NOMO-1 treated with dmso at 0.1 percent for 144 hours (cell line): ENCODE measurements at regions not wholly inside any gene's neighbourhood (a gene's known extent, or its start where the extent isn't known, plus 50 kb on each side); places are given as distances from the start of the nearest gene placed in this dataset.

Experiments
- DNase-seq: peaks from one replicate; lab custom pipeline; 2025; ENCODE audit not compliant: unreplicated experiment; lab: John Stamatoyannopoulos, UW

GRCh38 chr13:97134364-97135095 is 87.6 kb upstream of the MBNL2 start:
- no peak for DNase-seq

DNA sequence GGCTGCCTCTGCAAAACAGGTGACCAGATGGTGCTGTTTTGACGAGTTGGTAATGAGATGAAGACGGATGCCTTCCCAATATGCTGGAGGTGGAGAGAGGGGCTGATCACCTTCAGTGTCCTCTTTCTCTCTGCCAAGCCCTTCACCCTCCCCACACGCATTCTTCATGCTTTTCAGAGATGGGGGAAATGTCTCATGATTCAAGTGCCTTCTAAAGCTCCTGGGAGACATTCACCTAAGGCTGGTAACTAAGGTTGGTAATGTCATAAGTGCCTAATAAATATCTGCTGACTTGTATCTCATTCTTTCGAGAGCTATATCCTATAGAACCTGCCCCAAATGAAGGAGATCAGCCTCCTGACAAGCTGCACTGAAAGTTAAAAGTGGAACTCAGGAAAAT is 86.2 kb upstream of the MBNL2 start:
- no peak for DNase-seq

- DNase-seq = no peak
Observed at GRCh38 chr13:97136418-97136817, 85.7 kb upstream of the MBNL2 start.

DNA sequence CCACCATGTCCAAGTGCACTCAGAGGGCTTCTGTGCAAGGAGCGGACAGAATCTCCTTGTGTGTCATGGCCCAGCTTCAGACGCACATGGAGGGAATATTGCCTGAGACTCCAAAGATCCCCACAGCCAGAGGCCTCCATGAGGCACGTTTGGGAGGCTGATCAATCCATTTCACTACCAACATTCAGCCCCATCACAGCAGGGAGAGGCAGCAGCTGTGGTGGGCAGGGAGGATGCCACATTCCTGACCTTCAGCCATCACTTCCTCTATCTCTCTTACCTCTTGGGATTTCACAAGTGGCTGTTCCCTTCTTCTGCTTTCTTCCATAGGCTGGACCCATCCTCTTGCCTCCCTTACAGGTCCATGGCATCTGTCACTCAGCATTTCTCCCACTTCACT is 82.4 kb upstream of the MBNL2 start:
- DNase-seq = peak; percentile 14

DNA sequence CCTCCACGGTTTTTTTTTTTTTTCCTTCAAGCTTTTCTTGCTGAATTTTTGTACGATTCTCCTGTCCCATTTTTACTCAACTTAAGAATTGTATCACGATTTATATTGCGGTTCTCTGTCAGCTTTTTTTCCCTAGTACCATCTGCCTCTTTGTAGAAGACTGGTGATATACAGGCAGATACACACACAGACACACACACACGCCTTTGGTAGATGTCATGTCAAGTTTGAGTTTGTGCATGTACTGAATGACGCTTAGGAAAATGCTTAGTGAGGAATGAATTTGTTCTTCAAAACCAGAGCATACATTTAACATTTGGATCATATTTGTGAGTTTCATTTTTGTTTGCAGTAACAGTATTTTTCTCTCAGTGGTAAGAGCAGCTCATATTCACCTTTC is 82.0 kb upstream of the MBNL2 start:
- DNase-seq = no peak

- DNase-seq = no peak
Observed at GRCh38 chr13:97140611-97141010, 81.5 kb upstream of the MBNL2 start.

- DNase-seq = no peak
Observed at GRCh38 chr13:97141097-97141496, 81.0 kb upstream of the MBNL2 start.

- DNase-seq = peak; percentile 40
Observed at GRCh38 chr13:97141564-97142005, 80.5 kb upstream of the MBNL2 start.

- DNase-seq = peak; percentile 17
Observed at GRCh38 chr13:97142452-97142851, 79.7 kb upstream of the MBNL2 start.

DNA sequence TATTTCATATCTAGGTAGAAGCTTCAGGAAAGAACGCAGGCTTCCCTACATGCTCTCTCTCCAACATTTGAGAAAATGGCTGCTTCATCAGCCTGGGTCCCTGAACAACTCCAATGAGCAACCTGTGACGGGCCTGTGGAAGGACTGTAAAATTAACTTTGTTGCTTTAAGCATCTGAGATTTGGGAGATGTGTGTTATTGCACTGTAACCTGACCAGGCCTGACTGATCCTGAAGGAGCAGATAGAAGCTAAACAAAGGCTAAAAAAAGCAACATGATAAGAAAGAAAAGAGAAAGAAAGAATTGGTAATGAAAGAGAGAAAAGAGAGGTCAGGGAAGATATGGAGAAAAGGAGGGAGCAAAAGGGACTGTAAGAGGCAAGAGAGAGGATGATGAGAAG is 77.1 kb upstream of the MBNL2 start:
- DNase-seq = no peak

DNA sequence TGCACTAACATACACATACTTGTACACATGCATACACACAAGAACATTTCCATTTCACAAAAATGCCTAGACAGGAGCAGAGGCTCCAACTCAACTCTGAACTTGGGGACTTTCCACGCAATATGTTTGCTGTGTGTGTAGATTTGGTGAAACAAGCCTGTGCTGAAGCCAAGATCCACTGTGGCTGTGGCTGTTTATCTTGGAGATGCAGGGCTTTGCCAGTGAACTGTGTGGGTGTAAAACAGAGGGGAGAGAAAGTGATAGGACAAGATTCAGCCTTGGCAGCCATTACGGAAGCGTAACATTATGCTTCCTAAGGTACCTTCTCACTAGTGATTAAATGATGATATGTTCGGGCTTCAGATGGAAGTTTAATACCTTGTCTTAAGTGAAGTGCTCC is 73.2 kb upstream of the MBNL2 start:
- no peak for DNase-seq

GRCh38 chr13:97160421-97160820 is 61.7 kb upstream of the MBNL2 start:
- DNase-seq = no peak

GRCh38 chr13:97161582-97162231 is 60.4 kb upstream of the MBNL2 start:
- DNase-seq = no peak

DNA sequence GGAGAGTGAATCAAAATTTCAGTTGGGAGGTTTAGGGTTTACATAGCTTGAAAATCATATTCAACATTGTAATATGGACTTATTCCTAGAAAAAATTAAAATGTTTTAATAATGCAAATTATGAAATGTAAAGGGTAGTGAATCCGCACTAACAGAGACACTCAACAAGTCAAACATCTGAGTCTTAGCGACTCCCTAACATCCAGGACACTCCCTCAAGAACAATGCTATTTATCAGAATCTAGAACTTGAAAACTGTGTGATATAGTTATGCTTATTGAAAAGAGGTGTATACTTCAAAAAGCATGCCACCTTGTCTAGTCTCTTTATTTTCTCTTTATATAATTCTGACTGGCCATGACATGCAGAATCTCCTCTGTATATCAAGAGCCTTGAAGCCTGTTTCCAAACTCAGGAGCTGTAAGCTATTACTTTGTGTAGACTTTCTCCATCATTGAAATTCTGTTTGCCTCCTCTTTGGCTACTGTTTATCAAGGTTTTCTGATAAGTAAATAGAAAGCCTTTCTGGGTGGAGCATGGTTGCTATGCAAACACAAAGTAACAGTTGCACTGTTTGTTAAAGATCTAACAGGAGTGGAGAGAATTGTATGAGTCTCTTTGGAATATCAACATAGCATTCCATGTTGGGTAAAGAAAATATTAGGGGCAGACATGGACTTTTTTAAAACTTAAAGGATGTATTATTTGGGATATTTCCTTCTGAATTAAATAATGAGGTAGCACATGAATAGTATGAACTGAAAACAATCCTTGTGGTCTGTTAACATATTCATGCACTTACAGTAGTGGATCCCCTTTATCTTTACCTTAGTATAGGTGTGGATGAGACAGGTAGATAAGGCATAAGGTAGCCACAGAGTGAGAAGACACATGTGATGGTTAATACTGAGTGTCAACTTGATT is 56.4 kb upstream of the MBNL2 start:
- no peak for DNase-seq

GRCh38 chr13:97171136-97171535 is 51.0 kb upstream of the MBNL2 start:
- DNase-seq = no peak
